ENCODE measurements at regions not wholly inside any gene's neighbourhood (a gene's known extent, or its start where the extent isn't known, plus 50 kb on each side); places are given as distances from the start of the nearest gene placed in this dataset.

- no peak for DNase-seq (ENCODE audit: extremely low read depth, low read depth)
- no peak overlapping the region for H3K4me3 ChIP-seq (replicated peaks; ENCODE audit: low read depth, low read length)
- TF ChIP-seq CTCF (IDR thresholded peaks at IDR 0.05; ENCODE audit: low read depth, low read length, missing control alignments): no peak
Measured at GRCh38 chr2:147327613-147328012, 517.2 kb upstream of the ACVR2A start.

GRCh38 chr2:147325990-147326389, 518.8 kb upstream of the ACVR2A start:
- no peak overlapping the region for H3K4me3 ChIP-seq (replicated peaks; ENCODE audit: low read depth, low read length)
- no peak for TF ChIP-seq CTCF (IDR thresholded peaks at IDR 0.05; ENCODE audit: low read depth, low read length, missing control alignments)
- no peak for DNase-seq (ENCODE audit: extremely low read depth, low read depth)

- no peak overlapping the region for H3K4me3 ChIP-seq (replicated peaks; ENCODE audit: low read depth, low read length)
- DNase-seq (ENCODE audit: extremely low read depth, low read depth): no peak
- TF ChIP-seq CTCF (IDR thresholded peaks at IDR 0.05; ENCODE audit: low read depth, low read length, missing control alignments): no peak
Measured at GRCh38 chr2:147320146-147320545, 524.7 kb upstream of the ACVR2A start.

GRCh38 chr2:147311058-147311430, 533.8 kb upstream of the ACVR2A start:
- DNase-seq (ENCODE audit: extremely low read depth, low read depth): no peak
- H3K4me3 ChIP-seq (replicated peaks; ENCODE audit: low read depth, low read length): no peak overlapping the region
- TF ChIP-seq CTCF (IDR thresholded peaks at IDR 0.05; ENCODE audit: low read depth, low read length, missing control alignments): no peak

- no peak for DNase-seq (ENCODE audit: extremely low read depth, low read depth)
- TF ChIP-seq CTCF (IDR thresholded peaks at IDR 0.05; ENCODE audit: low read depth, low read length, missing control alignments): no peak
- H3K4me3 ChIP-seq (replicated peaks; ENCODE audit: low read depth, low read length): no peak overlapping the region
Measured at GRCh38 chr2:147310335-147311057, 534.3 kb upstream of the ACVR2A start.

- DNase-seq (ENCODE audit: extremely low read depth, low read depth): no peak
- no peak for TF ChIP-seq CTCF (IDR thresholded peaks at IDR 0.05; ENCODE audit: low read depth, low read length, missing control alignments)
- H3K4me3 ChIP-seq (replicated peaks; ENCODE audit: low read depth, low read length): no peak overlapping the region
Measured at GRCh38 chr2:147297820-147298219, 547.0 kb upstream of the ACVR2A start.

Measured in HFF-Myc (cell line).